K562 (cell line): ENCODE measurements at regions not wholly inside any gene's neighbourhood (a gene's known extent, or its start where the extent isn't known, plus 50 kb on each side); places are given as distances from the start of the nearest gene placed in this dataset.

Source experiments
- BRD9 ChIP-seq: fragments of 450-650 bp; IDR thresholded peaks from 2 replicates; pipeline ENCODE4 v1.6.1; 2018; ENCODE audit warnings: low read depth; ENCODE audit not compliant: partially characterized antibody
- CREB1 ChIP-seq, 2 experiments: sonication (generic) in 1 of 2; formaldehyde crosslinking in 1 of 2; IDR thresholded peaks; 2 replicates each; pipeline versions ENCODE4 v1.6.1 to v1.8.0; 2012 to 2022; ENCODE audit warnings: inconsistent platforms in 1 of 2, mild to moderate bottlenecking in 1 of 2, missing genetic modification reagents in 1 of 2, moderate library complexity in 1 of 2
- HLTF ChIP-seq: fragments of 450-650 bp; IDR thresholded peaks from 2 replicates; pipeline ENCODE4 v1.6.1; 2016
- MTF1 ChIP-seq: fragments of 250-450 bp; sonication (Bioruptor Pico); IDR thresholded peaks from 2 replicates; pipeline ENCODE4 v1.9.0; 2021; ENCODE audit warnings: moderate library complexity, mild to moderate bottlenecking, inconsistent platforms, borderline replicate concordance
- PHF8 ChIP-seq: fragments of 200-600 bp; sonication (generic); IDR thresholded peaks from 2 replicates; pipeline ENCODE4 v1.6.1; 2012; ENCODE audit warnings: mixed run types, mild to moderate bottlenecking, inconsistent platforms, low read length, moderate library complexity, borderline replicate concordance
- SIX5 ChIP-seq, 2 experiments: IDR thresholded peaks; 2 replicates each; pipeline ENCODE4 v1.6.1; 2011; ENCODE audit warnings: low read length in 2 of 2, borderline replicate concordance in 1 of 2, low read depth in 1 of 2, mild to moderate bottlenecking in 1 of 2, moderate library complexity in 1 of 2; ENCODE audit not compliant: insufficient read depth in 1 of 2
- SMAD3 ChIP-seq: fragments of 450-650 bp; formaldehyde crosslinking; conservative IDR thresholded peaks from 2 replicates; pipeline ENCODE4 v1.4.0; 2020; ENCODE audit warnings: mild to moderate bottlenecking
- SP1 ChIP-seq: sonication (generic); formaldehyde crosslinking; IDR thresholded peaks from 2 replicates; pipeline ENCODE4 v1.8.1; 2022; ENCODE audit warnings: mild to moderate bottlenecking, missing genetic modification reagents
- ZC3H11A ChIP-seq: IDR thresholded peaks from 2 replicates; pipeline ENCODE4 v1.6.1; 2012; ENCODE audit warnings: low read depth, low read length, improper control_type of control experiment
- ZKSCAN3 ChIP-seq: fragments of 250-450 bp; sonication (Bioruptor Pico); IDR thresholded peaks from 2 replicates; pipeline ENCODE4 v1.4.0; 2020
- ZNF24 ChIP-seq: fragments of 450-650 bp; IDR thresholded peaks from 2 replicates; pipeline ENCODE4 v1.6.1; 2016
- ZNF3 ChIP-seq: fragments of 250-450 bp; sonication (Bioruptor Pico); IDR thresholded peaks from 2 replicates; pipeline ENCODE4 v1.5.0; 2021; ENCODE audit warnings: mild to moderate bottlenecking, moderate library complexity
- TF ChIP-seq, protein P1 (sequence below), 3 experiments: IDR thresholded peaks in 2 of 3; conservative IDR thresholded peaks in 1 of 3; 2 replicates each; pipeline ENCODE4 v1.5.1; 2011 to 2012; ENCODE audit warnings: low read length in 3 of 3, mild to moderate bottlenecking in 3 of 3, control low read depth in 2 of 3, improper control_type of control experiment in 1 of 3, inconsistent platforms in 1 of 3, low read depth in 1 of 3, mixed read lengths in 1 of 3, moderate library complexity in 1 of 3; ENCODE audit not compliant: insufficient read depth in 2 of 3
- TF ChIP-seq, protein P2 (sequence below): fragments of 250-450 bp; sonication (Bioruptor Pico); IDR thresholded peaks from 2 replicates; pipeline ENCODE4 v1.5.0; 2022; ENCODE audit warnings: mild to moderate bottlenecking

DNA sequence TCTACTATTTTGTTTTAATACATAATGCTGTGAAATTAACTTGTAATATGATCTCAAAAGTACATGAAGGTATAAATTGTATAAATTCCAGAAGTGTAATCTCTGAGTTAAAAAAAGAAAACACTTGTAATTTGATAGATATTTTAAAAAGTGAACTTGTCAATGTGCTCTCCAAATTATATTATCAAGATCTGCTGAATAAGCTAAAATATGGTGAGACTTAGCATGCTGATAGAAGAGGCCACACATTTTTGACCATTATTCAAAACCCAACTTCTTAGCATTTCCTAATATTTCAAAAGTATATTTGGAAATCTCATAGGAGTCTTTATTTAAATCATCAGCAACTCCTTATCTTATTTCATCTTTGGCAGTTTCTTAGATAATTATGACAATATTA, 657.1 kb upstream of the BOD1L1 start:
- no peak for TF ChIP-seq HLTF
- no peak for TF ChIP-seq PHF8
- TF ChIP-seq ZNF24 = no peak
- TF ChIP-seq CREB1 (IDR thresholded peaks at IDR 0.05) = no peak
- no peak for TF ChIP-seq CREB1 (CRISPR knock-in tag; IDR thresholded peaks at IDR 0.05)
- no peak for TF ChIP-seq SIX5 (IDR thresholded peaks at IDR 0.05; ENCODE audit: borderline replicate concordance in 1 of 2, insufficient read depth in 1 of 2, low read depth in 1 of 2, low read length in 2 of 2)
- TF ChIP-seq MTF1 (CRISPR knock-in tag) = no peak
- TF ChIP-seq, protein P1, sequence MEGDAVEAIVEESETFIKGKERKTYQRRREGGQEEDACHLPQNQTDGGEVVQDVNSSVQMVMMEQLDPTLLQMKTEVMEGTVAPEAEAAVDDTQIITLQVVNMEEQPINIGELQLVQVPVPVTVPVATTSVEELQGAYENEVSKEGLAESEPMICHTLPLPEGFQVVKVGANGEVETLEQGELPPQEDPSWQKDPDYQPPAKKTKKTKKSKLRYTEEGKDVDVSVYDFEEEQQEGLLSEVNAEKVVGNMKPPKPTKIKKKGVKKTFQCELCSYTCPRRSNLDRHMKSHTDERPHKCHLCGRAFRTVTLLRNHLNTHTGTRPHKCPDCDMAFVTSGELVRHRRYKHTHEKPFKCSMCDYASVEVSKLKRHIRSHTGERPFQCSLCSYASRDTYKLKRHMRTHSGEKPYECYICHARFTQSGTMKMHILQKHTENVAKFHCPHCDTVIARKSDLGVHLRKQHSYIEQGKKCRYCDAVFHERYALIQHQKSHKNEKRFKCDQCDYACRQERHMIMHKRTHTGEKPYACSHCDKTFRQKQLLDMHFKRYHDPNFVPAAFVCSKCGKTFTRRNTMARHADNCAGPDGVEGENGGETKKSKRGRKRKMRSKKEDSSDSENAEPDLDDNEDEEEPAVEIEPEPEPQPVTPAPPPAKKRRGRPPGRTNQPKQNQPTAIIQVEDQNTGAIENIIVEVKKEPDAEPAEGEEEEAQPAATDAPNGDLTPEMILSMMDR (IDR thresholded peaks at IDR 0.05 in 2 of 3, conservative IDR thresholded peaks at IDR 0.05 in 1 of 3; ENCODE audit: insufficient read depth in 2 of 3, low read depth in 1 of 3, low read length in 3 of 3) = no peak
- TF ChIP-seq ZC3H11A = no peak
- no peak for TF ChIP-seq SMAD3 (CRISPR knock-in tag)
- no peak for TF ChIP-seq BRD9
- TF ChIP-seq ZNF3 (CRISPR knock-in tag) = no peak
- TF ChIP-seq SP1 = no peak
- TF ChIP-seq, protein P2, sequence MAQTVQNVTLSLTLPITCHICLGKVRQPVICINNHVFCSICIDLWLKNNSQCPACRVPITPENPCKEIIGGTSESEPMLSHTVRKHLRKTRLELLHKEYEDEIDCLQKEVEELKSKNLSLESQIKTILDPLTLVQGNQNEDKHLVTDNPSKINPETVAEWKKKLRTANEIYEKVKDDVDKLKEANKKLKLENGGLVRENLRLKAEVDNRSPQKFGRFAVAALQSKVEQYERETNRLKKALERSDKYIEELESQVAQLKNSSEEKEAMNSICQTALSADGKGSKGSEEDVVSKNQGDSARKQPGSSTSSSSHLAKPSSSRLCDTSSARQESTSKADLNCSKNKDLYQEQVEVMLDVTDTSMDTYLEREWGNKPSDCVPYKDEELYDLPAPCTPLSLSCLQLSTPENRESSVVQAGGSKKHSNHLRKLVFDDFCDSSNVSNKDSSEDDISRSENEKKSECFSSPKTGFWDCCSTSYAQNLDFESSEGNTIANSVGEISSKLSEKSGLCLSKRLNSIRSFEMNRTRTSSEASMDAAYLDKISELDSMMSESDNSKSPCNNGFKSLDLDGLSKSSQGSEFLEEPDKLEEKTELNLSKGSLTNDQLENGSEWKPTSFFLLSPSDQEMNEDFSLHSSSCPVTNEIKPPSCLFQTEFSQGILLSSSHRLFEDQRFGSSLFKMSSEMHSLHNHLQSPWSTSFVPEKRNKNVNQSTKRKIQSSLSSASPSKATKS (CRISPR knock-in tag) = no peak
- TF ChIP-seq ZKSCAN3 (CRISPR knock-in tag) = no peak
